ENCODE measurements at regions not wholly inside any gene's neighbourhood (a gene's known extent, or its start where the extent isn't known, plus 50 kb on each side); places are given as distances from the start of the nearest gene placed in this dataset.

- no peak overlapping the region for H3K9ac ChIP-seq (replicated peaks; ENCODE audit: extremely low read depth, insufficient read depth, low read length)
- H3K79me2 ChIP-seq (ENCODE audit: control insufficient read depth, insufficient read depth, low read length) = no peaks in the 10 kb centered on the region
- H3K27ac ChIP-seq (ENCODE audit: insufficient read depth, low read depth, low read length) = no peak overlapping the region
- no peak overlapping the region for H3K4me3 ChIP-seq (replicated peaks in 1 of 3; ENCODE audit: insufficient read depth in 1 of 3, low read depth in 1 of 3, low read length in 3 of 3)
- H3K9me3 ChIP-seq (replicated peaks; ENCODE audit: control insufficient read depth, insufficient read depth, low read length) = no peaks in the 10 kb centered on the region
- no peaks in the 10 kb centered on the region for H3K4me1 ChIP-seq (ENCODE audit: control insufficient read depth, extremely low read depth, insufficient read depth, low read length)
- intact Hi-C loops (cut with micrococcal nuclease) = no loop called here
- TF ChIP-seq MAX (IDR thresholded peaks at IDR 0.05; ENCODE audit: insufficient read depth, insufficient read length) (no peak), EZH2 (IDR thresholded peaks at IDR 0.05; ENCODE audit: borderline replicate concordance, low read depth, low read length, severe bottlenecking) (no peak), POLR2A (IDR thresholded peaks at IDR 0.05; ENCODE audit: low read depth, low read length) (no peak), MYC (IDR thresholded peaks at IDR 0.05; ENCODE audit: low read depth, low read length) (no peak), CTCF (IDR thresholded peaks at IDR 0.05; ENCODE audit: extremely low read depth in 1 of 2, insufficient read depth in 1 of 2, low read depth in 1 of 2, low read length in 2 of 2) (no peak), POLR2AphosphoS5 (IDR thresholded peaks at IDR 0.05; ENCODE audit: insufficient read depth, low read depth, low read length) (no peak), JUN (IDR thresholded peaks at IDR 0.05; ENCODE audit: borderline replicate concordance, insufficient read depth, insufficient read length, low read depth) (no peak), GATA2 (IDR thresholded peaks at IDR 0.05; ENCODE audit: insufficient read depth, insufficient read length, low read depth, low read length) (no peak), FOS (IDR thresholded peaks at IDR 0.05; ENCODE audit: borderline replicate concordance, insufficient read depth, low read length) (no peak)
- DNase-seq (ENCODE audit: low read depth, low spot score) = peak; percentile 40
- POLR2A ChIA-PET = no interaction called here
- dilution Hi-C loops (cut with MboI; ENCODE audit: extremely low pct_ligation_motif_present, low sequenced_read_pairs) = no loop called here
- no peaks in the 10 kb centered on the region for H3K9me1 ChIP-seq (replicated peaks; ENCODE audit: control insufficient read depth, extremely low read depth, insufficient read depth, low read length)
- no peaks in the 10 kb centered on the region for H4K20me1 ChIP-seq (replicated peaks; ENCODE audit: control insufficient read depth, extremely low read depth, insufficient read depth, low read length)
- BruUV-seq (replicated peaks) = no TSS peak
- CTCF ChIA-PET = interaction anchor here (3.6 kb wide), 1 partner anchor 118 kb away, joined by 10 read pairs; no protein-coding TSS in a partner anchor
- no peaks in the 10 kb centered on the region for H3K27me3 ChIP-seq (ENCODE audit: control insufficient read depth in 2 of 2, insufficient read depth in 2 of 2, low read length in 2 of 2)
- no peak for FAIRE-seq
- no peak overlapping the region for H3K4me2 ChIP-seq (ENCODE audit: insufficient read depth, low read length)
- no peaks in the 10 kb centered on the region for H3K36me3 ChIP-seq (ENCODE audit: control insufficient read depth in 2 of 2, extremely low read depth in 1 of 2, insufficient read depth in 2 of 2, low read length in 2 of 2)
- H2AFZ ChIP-seq (ENCODE audit: low read depth, low read length) = no peak overlapping the region
Observed at GRCh38 chr20:8971669-8972316, 97.1 kb upstream of the PLCB4 start.
